A549 (cell line): ENCODE measurements at regions not wholly inside any gene's neighbourhood (a gene's known extent, or its start where the extent isn't known, plus 50 kb on each side); places are given as distances from the start of the nearest gene placed in this dataset.
"Not testable (repeated sequence)": the region's sequence is repeated elsewhere in the genome, so short reads cannot be mapped to it uniquely, and the experiment has no call there.

ENCODE experiments used
- ATAC-seq, 2 experiments: fragments of 200-7000 bp in 1 of 2; fragments of >200 bp in 1 of 2; cut with Nextera tagmentation in 1 of 2; cut with Tn5 transposase in 1 of 2; 3 replicates each; pipeline versions ENCODE4 v1.8.0 to v1.9.1; 2018 to 2020; ENCODE audit warnings: mild to moderate bottlenecking in 1 of 2, moderate library complexity in 1 of 2
- CTCF ChIA-PET: fragments of 300-600 bp; sonication (Branson Sonifier 250); formaldehyde crosslinking; extraction: SDS; loops from one replicate; lab custom pipeline; 2021; ENCODE audit warnings: antibody characterized with exemption, inconsistent platforms; lab: Yijun Ruan, JAX
- POLR2A ChIA-PET: fragments of 350-600 bp; formaldehyde crosslinking; extraction: SDS; loops from one replicate; lab custom pipeline; 2021; ENCODE audit warnings: antibody characterized with exemption, inconsistent platforms; lab: Yijun Ruan, JAX
- DNase-seq, 2 experiments: peaks; one replicate each; pipeline versions ENCODE4 v3.0.0 to v3.0.0-alpha.2; 2011 to 2016; ENCODE audit warnings: low read depth in 1 of 2, low spot score in 1 of 2
- FAIRE-seq: peaks from 2 replicates; lab custom pipeline; 2011; peaks lifted over from hg19 to GRCh38; lab: Jason Lieb, UNC
- H3K27ac ChIP-seq, 2 experiments: fragments of >200 bp; sonication (Bioruptor Twin); formaldehyde crosslinking; 3 replicates each; pipeline ENCODE4 v1.5.1; 2016 to 2017
- H3K4me1 ChIP-seq: fragments of >200 bp; sonication (Bioruptor Twin); formaldehyde crosslinking; 3 replicates; pipeline ENCODE4 v1.6.1; 2016
- H3K4me2 ChIP-seq: fragments of >200 bp; sonication (Bioruptor Twin); formaldehyde crosslinking; 3 replicates; pipeline ENCODE4 v1.6.1; 2016
- H3K4me3 ChIP-seq: fragments of >200 bp; sonication (Bioruptor Twin); formaldehyde crosslinking; 3 replicates; pipeline ENCODE4 v1.5.1; 2016
- H3K9me3 ChIP-seq: fragments of >200 bp; sonication (Bioruptor Twin); formaldehyde crosslinking; 3 replicates; pipeline ENCODE4 v1.6.1; 2016
- CBX2 ChIP-seq: fragments of 200-600 bp; sonication (generic); IDR thresholded peaks from 2 replicates; pipeline ENCODE4 v1.6.1; 2016; ENCODE audit warnings: low read depth, mild to moderate bottlenecking, borderline replicate concordance
- CEBPB ChIP-seq, 2 experiments: fragments of >200 bp in 1 of 2; sonication (Bioruptor Twin) in 1 of 2; formaldehyde crosslinking in 1 of 2; IDR thresholded peaks; 2 replicates each; pipeline ENCODE4 v1.6.1; 2012 to 2016
- CHD4 ChIP-seq: fragments of 200-600 bp; sonication (generic); IDR thresholded peaks from 2 replicates; pipeline ENCODE4 v1.6.1; 2016; ENCODE audit warnings: antibody characterized with exemption, mild to moderate bottlenecking, borderline replicate concordance
- ESRRA ChIP-seq: fragments of 150-350 bp; IDR thresholded peaks from 2 replicates; pipeline ENCODE4 v1.6.1; 2014; ENCODE audit warnings: mild to moderate bottlenecking, low read length, borderline replicate concordance
- FOSB ChIP-seq: fragments of 250-450 bp; sonication (Bioruptor Pico); IDR thresholded peaks from 2 replicates; pipeline ENCODE4 v1.5.0; 2020; ENCODE audit warnings: mild to moderate bottlenecking, moderate library complexity
- FOXS1 ChIP-seq: fragments of 250-450 bp; sonication (Bioruptor Pico); IDR thresholded peaks from 2 replicates; pipeline ENCODE4 v1.5.0; 2020; ENCODE audit warnings: mild to moderate bottlenecking, moderate library complexity
- HDAC2 ChIP-seq: fragments of 200-600 bp; sonication (generic); IDR thresholded peaks from 2 replicates; pipeline ENCODE4 v1.6.1; 2016
- JUNB ChIP-seq: fragments of >200 bp; sonication (Bioruptor Twin); formaldehyde crosslinking; IDR thresholded peaks from 2 replicates; pipeline ENCODE4 v1.6.1; 2016
- MAZ ChIP-seq: fragments of 150-350 bp; IDR thresholded peaks from 2 replicates; pipeline ENCODE4 v1.6.1; 2014; ENCODE audit warnings: antibody characterized with exemption, low read depth, low read length, borderline replicate concordance
- NPAS2 ChIP-seq: fragments of 250-450 bp; sonication (Bioruptor Pico); IDR thresholded peaks from 2 replicates; pipeline ENCODE4 v1.8.0; 2022; ENCODE audit warnings: mild to moderate bottlenecking, moderate library complexity, borderline replicate concordance
- RAD21 ChIP-seq, 2 experiments: fragments of >200 bp in 1 of 2; sonication (Bioruptor Twin) in 1 of 2; formaldehyde crosslinking in 1 of 2; IDR thresholded peaks in 1 of 2; conservative IDR thresholded peaks in 1 of 2; 2 replicates in 1 of 2; 3 replicates in 1 of 2; pipeline ENCODE4 v1.6.1; 2012 to 2018; ENCODE audit warnings: inconsistent platforms in 1 of 2
- RARB ChIP-seq: fragments of 250-450 bp; sonication (Bioruptor Pico); IDR thresholded peaks from 2 replicates; pipeline ENCODE4 v1.8.0; 2021; ENCODE audit warnings: mild to moderate bottlenecking, moderate library complexity
- RFX5 ChIP-seq: fragments of 450-650 bp; IDR thresholded peaks from 2 replicates; pipeline ENCODE4 v1.7.1; 2014; ENCODE audit warnings: antibody characterized with exemption, mild to moderate bottlenecking, moderate library complexity
- TFCP2L1 ChIP-seq: fragments of 250-450 bp; sonication (Bioruptor Pico); IDR thresholded peaks from 2 replicates; pipeline ENCODE4 v1.5.0; 2021; ENCODE audit warnings: mild to moderate bottlenecking
- WGBS: methylation state at CpG from one replicate; pipeline ENCODE4 v1.1.6; 2017; ENCODE audit errors: missing lambda C conversion rate; 5-methylcytosine and 5-hydroxymethylcytosine counted together
- TF ChIP-seq, protein P1 (sequence below): fragments of 250-450 bp; sonication (Bioruptor Pico); IDR thresholded peaks from 2 replicates; pipeline ENCODE4 v1.5.0; 2020; ENCODE audit warnings: low read depth, mild to moderate bottlenecking, moderate library complexity
- TF ChIP-seq, protein P2 (sequence below): IDR thresholded peaks from 2 replicates; pipeline ENCODE4 v1.6.1; 2012
- TF ChIP-seq, protein P3 (sequence below): IDR thresholded peaks from 2 replicates; pipeline ENCODE4 v1.6.1; 2012; ENCODE audit warnings: low read depth, borderline replicate concordance
- TF ChIP-seq, protein P4 (sequence below): fragments of >200 bp; sonication (Bioruptor Twin); formaldehyde crosslinking; IDR thresholded peaks from 3 replicates; pipeline ENCODE4 v1.6.1; 2016

DNA sequence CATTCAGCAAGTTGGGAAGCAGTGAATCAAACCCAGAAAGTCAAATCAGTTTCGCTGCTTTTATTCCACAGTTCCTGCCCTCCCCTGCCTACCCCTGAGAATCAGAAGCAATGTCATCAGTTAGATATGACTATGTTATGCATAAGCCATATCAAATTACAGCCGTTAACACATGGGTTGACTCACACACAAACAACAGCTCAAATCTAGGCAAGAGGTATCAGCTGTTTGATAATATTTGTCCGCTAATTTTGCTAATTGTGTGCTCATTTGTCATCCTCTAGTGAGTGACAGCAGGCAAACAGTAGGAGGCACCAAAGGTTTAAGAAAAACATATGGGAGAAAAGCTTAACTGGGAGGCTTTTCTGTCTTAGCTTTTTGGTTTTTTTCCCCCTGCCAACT, 327.4 kb upstream of the CCL2 start:
- ATAC-seq = peak in 1 of 2 experiments; percentile 30; a peak in 1 of 6 replicates
- 0 out of 3 replicates have a peak overlapping the region, but pooled peaks have one; percentile 16 for H3K4me2 ChIP-seq
- DNase-seq = peak in 1 of 2 experiments; percentile 10
- no peak overlapping the region for H3K27ac ChIP-seq
- H3K4me3 ChIP-seq = no peak overlapping the region
- CTCF ChIA-PET = interaction anchor here (0.9 to 1.9 kb wide), 5 partner anchors 23 to 434 kb away, joined by 3 to 5 read pairs (median 4); no protein-coding TSS in a partner anchor
- no peaks in the 10 kb centered on the region for H3K4me1 ChIP-seq
- no peaks in the 10 kb centered on the region for H3K9me3 ChIP-seq
- no peak for TF ChIP-seq ESRRA
- TF ChIP-seq RAD21 (conservative IDR thresholded peaks at IDR 0.05 in 1 of 2, IDR thresholded peaks at IDR 0.05 in 1 of 2) = peak; percentile 19 to 42; a peak in 2 of 5 replicates
- WGBS = 1% methylated on average over 3 of the region's 3 CpGs
- POLR2A ChIA-PET = no interaction called here
- peak; percentile 13 for FAIRE-seq

DNA sequence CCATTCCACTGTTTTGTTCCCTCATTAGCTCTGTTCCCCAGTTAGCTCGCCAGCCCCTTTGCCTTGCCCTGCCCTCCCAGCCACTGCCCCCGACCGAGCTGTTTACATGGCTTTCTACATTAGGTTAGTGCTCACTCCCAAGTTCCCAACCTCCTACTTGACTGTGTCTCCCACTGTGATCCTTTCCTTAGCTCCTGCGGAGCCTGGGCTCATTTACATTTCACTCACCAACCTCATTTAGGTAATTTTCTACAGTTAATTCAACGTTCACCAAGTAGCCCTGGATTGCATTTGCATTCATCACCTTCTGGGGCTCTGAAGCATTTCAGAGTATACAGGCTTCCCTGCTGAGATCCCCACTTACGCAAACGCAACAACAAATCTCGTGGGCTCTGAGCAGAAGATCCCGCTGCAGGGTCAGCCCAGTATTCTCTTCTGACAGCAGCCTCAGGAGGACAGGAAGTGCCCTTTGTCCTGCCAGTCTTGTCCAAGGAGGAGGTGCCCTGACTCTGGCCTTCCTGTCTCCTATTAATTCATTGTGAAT, 325.8 kb upstream of the CCL2 start:
- CTCF ChIA-PET = interaction anchor here (1.2 kb wide), 1 partner anchor 14 kb away, joined by 3 read pairs; no protein-coding TSS in a partner anchor
- WGBS = 47% methylated on average over 9 of the region's 9 CpGs
- TF ChIP-seq FOSB (no peak), TFCP2L1 (no peak), JUNB (no peak), CBX2 (no peak), CHD4 (no peak), MAZ (no peak), CEBPB (IDR thresholded peaks at IDR 0.05) (no peak), HDAC2 (no peak), FOXS1 (CRISPR knock-in tag) (no peak), RFX5 (no peak)
- TF ChIP-seq, protein P1, sequence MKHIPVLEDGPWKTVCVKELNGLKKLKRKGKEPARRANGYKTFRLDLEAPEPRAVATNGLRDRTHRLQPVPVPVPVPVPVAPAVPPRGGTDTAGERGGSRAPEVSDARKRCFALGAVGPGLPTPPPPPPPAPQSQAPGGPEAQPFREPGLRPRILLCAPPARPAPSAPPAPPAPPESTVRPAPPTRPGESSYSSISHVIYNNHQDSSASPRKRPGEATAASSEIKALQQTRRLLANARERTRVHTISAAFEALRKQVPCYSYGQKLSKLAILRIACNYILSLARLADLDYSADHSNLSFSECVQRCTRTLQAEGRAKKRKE (CRISPR knock-in tag) = no peak
- TF ChIP-seq, protein P2, sequence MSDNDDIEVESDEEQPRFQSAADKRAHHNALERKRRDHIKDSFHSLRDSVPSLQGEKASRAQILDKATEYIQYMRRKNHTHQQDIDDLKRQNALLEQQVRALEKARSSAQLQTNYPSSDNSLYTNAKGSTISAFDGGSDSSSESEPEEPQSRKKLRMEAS = no peak
- TF ChIP-seq, protein P3, sequence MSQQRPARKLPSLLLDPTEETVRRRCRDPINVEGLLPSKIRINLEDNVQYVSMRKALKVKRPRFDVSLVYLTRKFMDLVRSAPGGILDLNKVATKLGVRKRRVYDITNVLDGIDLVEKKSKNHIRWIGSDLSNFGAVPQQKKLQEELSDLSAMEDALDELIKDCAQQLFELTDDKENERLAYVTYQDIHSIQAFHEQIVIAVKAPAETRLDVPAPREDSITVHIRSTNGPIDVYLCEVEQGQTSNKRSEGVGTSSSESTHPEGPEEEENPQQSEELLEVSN = no peak
- TF ChIP-seq, all 56 proteins: peak for 0
- Histone ChIP-seq H3K4me1 (no peaks in the 10 kb centered on the region), H3K4me3 (no peak overlapping the region), H3K9me3 (no peaks in the 10 kb centered on the region), H3K27ac (no peak overlapping the region), H3K4me2 (no peak overlapping the region)
- POLR2A ChIA-PET = no interaction called here
- no peak for ATAC-seq
- no peak for FAIRE-seq
- no peak for DNase-seq

DNA sequence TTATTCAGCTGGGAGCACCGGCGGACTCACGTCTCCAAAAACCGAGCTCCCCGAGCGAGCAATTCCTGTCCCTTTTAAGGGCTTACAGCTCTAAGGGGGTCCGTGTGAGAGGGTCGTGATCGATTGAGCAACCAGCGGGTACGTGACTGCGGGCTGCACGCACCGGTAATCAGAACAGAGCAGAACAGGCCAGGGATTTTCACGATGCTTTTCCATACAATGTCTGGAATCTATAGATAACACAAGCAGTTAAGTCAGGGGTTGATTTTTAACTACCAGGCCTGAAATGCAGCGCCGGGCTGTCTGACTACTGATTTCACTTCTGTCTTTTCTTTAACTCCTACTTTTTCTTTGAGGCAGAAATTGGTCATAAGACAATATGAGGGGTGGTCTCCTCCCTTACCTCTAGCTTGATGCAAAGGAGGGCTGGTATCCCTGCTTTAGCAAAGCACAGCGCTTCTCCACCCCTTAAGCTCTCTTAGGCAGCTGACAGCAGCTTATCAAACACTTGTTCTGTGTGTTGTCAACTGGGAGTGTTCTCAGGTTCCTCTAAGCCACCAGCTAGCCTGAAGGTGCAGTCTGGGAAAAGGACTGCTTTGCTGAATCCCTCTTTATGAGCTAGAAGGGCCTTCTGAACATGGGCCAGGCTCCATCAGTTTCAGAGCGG, 323.8 kb upstream of the CCL2 start:
- H3K9me3 ChIP-seq, FAIRE-seq, H3K4me2 ChIP-seq, DNase-seq, H3K4me3 ChIP-seq, ATAC-seq, H3K27ac ChIP-seq, H3K4me1 ChIP-seq, CTCF ChIA-PET, POLR2A ChIA-PET: not testable (repeated sequence)
- WGBS = 55% methylated on average over 19 of the region's 19 CpGs

DNA sequence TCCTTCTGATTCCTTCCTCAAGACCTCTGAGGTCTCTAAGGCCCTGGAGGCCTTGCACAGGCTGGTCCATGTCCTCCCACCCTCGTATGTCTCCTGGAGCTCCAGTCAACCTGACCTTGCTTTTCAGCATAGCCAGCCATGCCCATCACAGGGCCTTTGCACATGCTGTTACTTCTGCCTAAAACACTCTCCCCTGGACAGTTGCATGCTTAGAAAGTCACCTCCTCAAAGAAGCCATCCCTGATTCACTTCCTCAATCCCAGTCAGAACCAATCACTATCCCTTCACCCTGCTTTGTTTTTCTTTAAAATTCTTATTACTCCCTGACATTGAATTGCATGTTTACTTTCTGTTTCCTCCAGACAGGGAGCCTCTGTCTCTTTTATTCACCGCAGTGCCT, 322.1 kb upstream of the CCL2 start:
- no peaks in the 10 kb centered on the region for H3K4me1 ChIP-seq
- H3K4me2 ChIP-seq = no peak overlapping the region
- TF ChIP-seq, protein P4, sequence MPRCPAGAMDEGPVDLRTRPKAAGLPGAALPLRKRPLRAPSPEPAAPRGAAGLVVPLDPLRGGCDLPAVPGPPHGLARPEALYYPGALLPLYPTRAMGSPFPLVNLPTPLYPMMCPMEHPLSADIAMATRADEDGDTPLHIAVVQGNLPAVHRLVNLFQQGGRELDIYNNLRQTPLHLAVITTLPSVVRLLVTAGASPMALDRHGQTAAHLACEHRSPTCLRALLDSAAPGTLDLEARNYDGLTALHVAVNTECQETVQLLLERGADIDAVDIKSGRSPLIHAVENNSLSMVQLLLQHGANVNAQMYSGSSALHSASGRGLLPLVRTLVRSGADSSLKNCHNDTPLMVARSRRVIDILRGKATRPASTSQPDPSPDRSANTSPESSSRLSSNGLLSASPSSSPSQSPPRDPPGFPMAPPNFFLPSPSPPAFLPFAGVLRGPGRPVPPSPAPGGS = no peak
- TF ChIP-seq RARB (CRISPR knock-in tag) (no peak), NPAS2 (CRISPR knock-in tag) (no peak)
- TF ChIP-seq, protein P1 (CRISPR knock-in tag) = no peak
- FAIRE-seq = no peak
- no peak overlapping the region for H3K4me3 ChIP-seq
- DNase-seq = no peak
- H3K9me3 ChIP-seq = no peaks in the 10 kb centered on the region
- no peak for ATAC-seq
- 32% methylated on average over 2 of the region's 2 CpGs for WGBS
- no peak overlapping the region for H3K27ac ChIP-seq
- ChIA-PET CTCF (no interaction called here), POLR2A (no interaction called here)
